ENCODE measurements at regions not wholly inside any gene's neighbourhood (a gene's known extent, or its start where the extent isn't known, plus 50 kb on each side); places are given as distances from the start of the nearest gene placed in this dataset.

- FAIRE-seq = no peak
- no peak overlapping the region for H3K4me2 ChIP-seq (ENCODE audit: insufficient read depth in 1 of 2, low read depth in 2 of 2, low read length in 2 of 2)
- 70% methylated on average over 4 of the region's 4 CpGs; no CpG with 5 or more reads in 1 of the 2 experiments for WGBS, 2 experiments (ENCODE audit: extremely low coverage in 1 of 2, insufficient coverage in 1 of 2, insufficient read length in 1 of 2, insufficient replicate concordance in 2 of 2, low coverage in 1 of 2, low lambda C conversion rate in 2 of 2, missing lambda C conversion rate in 1 of 2)
These were observed 555.2 kb downstream of the FGF9 start for GRCh38 chr13:22226086-22226485.

More at GRCh38 chr13:22226086-22226485, 555.2 kb downstream of the FGF9 start:
- H2BK20ac ChIP-seq (ENCODE audit: low read length) = no peak overlapping the region
- H3K18ac ChIP-seq (ENCODE audit: extremely low read depth, low read length) = no peak overlapping the region
- H2BK120ac ChIP-seq (replicated peaks; ENCODE audit: low read depth, low read length) = no peak overlapping the region
- no peak for DNase-seq (ENCODE audit: low read depth in 1 of 2, low spot score in 2 of 2)
- no peak overlapping the region for H2AK5ac ChIP-seq (ENCODE audit: low read depth, low read length)
- no peak overlapping the region for H2BK15ac ChIP-seq (ENCODE audit: low read length)
- no peaks in the 10 kb centered on the region for H3K79me2 ChIP-seq (ENCODE audit: control insufficient read depth in 1 of 2, insufficient read depth in 2 of 2, low read length in 2 of 2)
- H3K9ac ChIP-seq (replicated peaks in 1 of 4; ENCODE audit: extremely low read depth in 1 of 4, low read depth in 3 of 4, low read length in 3 of 4) = no peak overlapping the region
- H3K36me3 ChIP-seq (ENCODE audit: control insufficient read depth in 2 of 4, insufficient read depth in 4 of 4, low read length in 3 of 4) = no peaks in the 10 kb centered on the region
- H3K23ac ChIP-seq (ENCODE audit: insufficient read length) = no peak overlapping the region
- no peak overlapping the region for H3K4me3 ChIP-seq (ENCODE audit: extremely low read depth in 1 of 4, insufficient read depth in 2 of 4, low read depth in 3 of 4, low read length in 4 of 4)
- no peak overlapping the region for H4K5ac ChIP-seq (ENCODE audit: insufficient read length, low read depth, low read length)
- H4K8ac ChIP-seq (ENCODE audit: extremely low read depth, insufficient read depth, low read length) = no peak overlapping the region
- ChIA-PET CTCF (ENCODE audit: partially characterized antibody) (no interaction called here), POLR2A (ENCODE audit: partially characterized antibody) (no interaction called here)
- H3K4ac ChIP-seq (replicated peaks; ENCODE audit: insufficient read length, low read depth, low read length) = no peak overlapping the region
- no peaks in the 10 kb centered on the region for H3K9me3 ChIP-seq (ENCODE audit: insufficient read depth in 2 of 2, low read depth in 1 of 2, low read length in 1 of 2)
- H3K23me2 ChIP-seq (ENCODE audit: low read depth, low read length) = no peaks in the 10 kb centered on the region; the same call in 1 of the 2 replicates
- H3K14ac ChIP-seq (ENCODE audit: insufficient read length) = no peak overlapping the region
- no peak overlapping the region for H2BK5ac ChIP-seq (ENCODE audit: low read depth, low read length)
- no peaks in the 10 kb centered on the region; the same call in 1 of the 2 replicates for H3K79me1 ChIP-seq (ENCODE audit: low read depth, low read length)
- H3K27me3 ChIP-seq (replicated peaks in 1 of 4; ENCODE audit: control insufficient read depth in 3 of 4, extremely low read depth in 1 of 4, insufficient read depth in 3 of 4, low read length in 3 of 4) = no peaks in the 10 kb centered on the region
- TF ChIP-seq MAFK (IDR thresholded peaks at IDR 0.05; ENCODE audit: low read depth, low read length) = no peak
- no peak overlapping the region for H2AFZ ChIP-seq (ENCODE audit: low read length)
- H4K20me1 ChIP-seq (replicated peaks in 1 of 2; ENCODE audit: control insufficient read depth in 1 of 2, insufficient read depth in 2 of 2, low read length in 2 of 2) = no peaks in the 10 kb centered on the region
- H3K27ac ChIP-seq (ENCODE audit: low read depth, low read length) = no peak overlapping the region
- H3K4me1 ChIP-seq (replicated peaks in 1 of 4; ENCODE audit: control insufficient read depth in 3 of 4, insufficient read depth in 4 of 4, low read length in 3 of 4) = no peaks in the 10 kb centered on the region
- no peak overlapping the region for H4K91ac ChIP-seq (replicated peaks; ENCODE audit: insufficient read length, low read length)
- no peak overlapping the region for H3K56ac ChIP-seq (replicated peaks; ENCODE audit: insufficient read length, low read depth, low read length)
- H2BK12ac ChIP-seq (ENCODE audit: low read depth, low read length) = no peak overlapping the region
